ENCODE measurements at regions not wholly inside any gene's neighbourhood (a gene's known extent, or its start where the extent isn't known, plus 50 kb on each side); places are given as distances from the start of the nearest gene placed in this dataset.

GRCh38 chr2:222360146-222360545 lies 61.3 kb upstream of the PAX3 start:
- H3K4me1 ChIP-seq (ENCODE audit: control insufficient read depth in 2 of 2, insufficient read depth in 2 of 2, low read length in 2 of 2), result no peaks in the 10 kb centered on the region
- ATAC-seq (ENCODE audit: low read depth) (no peak), DNase-seq (no peak)
- TF ChIP-seq EZH2 (IDR thresholded peaks at IDR 0.05; ENCODE audit: borderline replicate concordance, insufficient read depth, low read depth, low read length, poor library complexity, severe bottlenecking) (no peak), CTCF (IDR thresholded peaks at IDR 0.05) (no peak)
- H2AFZ ChIP-seq (ENCODE audit: insufficient read depth, low read depth, low read length, poor library complexity, severe bottlenecking), result no peak overlapping the region
- no peaks in the 10 kb centered on the region for H4K20me1 ChIP-seq (ENCODE audit: control insufficient read depth, insufficient read depth, low read length, poor library complexity, severe bottlenecking)
- Mint-ChIP-seq H3K4me3 (no peak overlapping the region), H3K9me3 (ENCODE audit: insufficient read depth) (peaks cover 2% of the 10 kb centered on the region), H3K4me1 (no peaks in the 10 kb centered on the region), H3K27me3 (peaks cover 7% of the 10 kb centered on the region), H3K27ac (no peak overlapping the region)
- no peak overlapping the region for H3K9ac ChIP-seq (ENCODE audit: low read length)
- intact Hi-C loops (cut with micrococcal nuclease), result no loop called here
- H3K27me3 ChIP-seq (replicated peaks in 1 of 4; ENCODE audit: control extremely low read depth in 1 of 4, control insufficient read depth in 3 of 4, insufficient read depth in 4 of 4, low read length in 3 of 4), result no peaks in the 10 kb centered on the region
- POLR2A ChIA-PET, result no interaction called here
- H3K4me2 ChIP-seq (replicated peaks; ENCODE audit: low read depth, low read length, poor library complexity, severe bottlenecking), result no peak overlapping the region
- H3K9me3 ChIP-seq (ENCODE audit: control extremely low read depth in 1 of 3, control insufficient read depth in 2 of 3, insufficient read depth in 1 of 3, low read length in 2 of 3), result peaks cover 0 to 4% (median 0%) of the 10 kb centered on the region in 3 donors
- 83% methylated on average over 3 of the region's 4 CpGs for WGBS (ENCODE audit: insufficient coverage)
- CTCF ChIA-PET, result no interaction called here
- no peaks in the 10 kb centered on the region for H3K36me3 ChIP-seq (replicated peaks in 1 of 2; ENCODE audit: control extremely low read depth in 1 of 2, control insufficient read depth in 1 of 2, extremely low read depth in 1 of 2, insufficient read depth in 2 of 2, low read length in 1 of 2)
- no peaks in the 10 kb centered on the region for H3K79me2 ChIP-seq (ENCODE audit: control insufficient read depth, insufficient read depth, low read length)
- no peak overlapping the region for H3K4me3 ChIP-seq (ENCODE audit: control extremely low read depth in 1 of 5, extremely low read depth in 1 of 5, insufficient read depth in 1 of 5, low read depth in 2 of 5, low read length in 4 of 5)
- H3K27ac ChIP-seq (ENCODE audit: low read length in 2 of 2), result no peak overlapping the region

- no peak overlapping the region for H3K4me3 Mint-ChIP-seq
- ATAC-seq (ENCODE audit: low read depth) (no peak), DNase-seq (no peak)
- no peaks in the 10 kb centered on the region for H3K79me2 ChIP-seq (ENCODE audit: control insufficient read depth, insufficient read depth, low read length)
- POLR2A ChIA-PET, result no interaction called here
- no peaks in the 10 kb centered on the region for H3K27me3 ChIP-seq (replicated peaks in 1 of 4; ENCODE audit: control extremely low read depth in 1 of 4, control insufficient read depth in 3 of 4, insufficient read depth in 4 of 4, low read length in 3 of 4)
- H3K27ac Mint-ChIP-seq, result no peak overlapping the region
- H4K20me1 ChIP-seq (ENCODE audit: control insufficient read depth, insufficient read depth, low read length, poor library complexity, severe bottlenecking), result no peaks in the 10 kb centered on the region
- no peak overlapping the region for H3K4me3 ChIP-seq (ENCODE audit: control extremely low read depth in 1 of 5, extremely low read depth in 1 of 5, insufficient read depth in 1 of 5, low read depth in 2 of 5, low read length in 4 of 5)
- H3K4me1 Mint-ChIP-seq, result no peaks in the 10 kb centered on the region
- WGBS (ENCODE audit: insufficient coverage), result no CpG with 5 or more reads among the region's 1 CpG
- intact Hi-C loops (cut with micrococcal nuclease), result no loop called here
- CTCF ChIA-PET, result no interaction called here
- H3K4me2 ChIP-seq (replicated peaks; ENCODE audit: low read depth, low read length, poor library complexity, severe bottlenecking), result no peak overlapping the region
- H3K36me3 ChIP-seq (replicated peaks in 1 of 2; ENCODE audit: control extremely low read depth in 1 of 2, control insufficient read depth in 1 of 2, extremely low read depth in 1 of 2, insufficient read depth in 2 of 2, low read length in 1 of 2), result no peaks in the 10 kb centered on the region
- no peak for TF ChIP-seq CTCF (IDR thresholded peaks at IDR 0.05)
- TF ChIP-seq EZH2 (IDR thresholded peaks at IDR 0.05; ENCODE audit: borderline replicate concordance, insufficient read depth, low read depth, low read length, poor library complexity, severe bottlenecking), result no peak
- H3K9me3 ChIP-seq (ENCODE audit: control extremely low read depth in 1 of 3, control insufficient read depth in 2 of 3, insufficient read depth in 1 of 3, low read length in 2 of 3), result peaks cover 0 to 4% (median 0%) of the 10 kb centered on the region in 3 donors
- H2AFZ ChIP-seq (ENCODE audit: insufficient read depth, low read depth, low read length, poor library complexity, severe bottlenecking), result no peak overlapping the region
- peaks cover 2% of the 10 kb centered on the region for H3K9me3 Mint-ChIP-seq (ENCODE audit: insufficient read depth)
- H3K27me3 Mint-ChIP-seq, result peaks cover 7% of the 10 kb centered on the region
- no peak overlapping the region for H3K9ac ChIP-seq (ENCODE audit: low read length)
- no peaks in the 10 kb centered on the region for H3K4me1 ChIP-seq (ENCODE audit: control insufficient read depth in 2 of 2, insufficient read depth in 2 of 2, low read length in 2 of 2)
- no peak overlapping the region for H3K27ac ChIP-seq (ENCODE audit: low read length in 2 of 2)
Measured at GRCh38 chr2:222360997-222361396, 62.2 kb upstream of the PAX3 start.

All from B cell (primary cell).